ENCODE measurements at regions not wholly inside any gene's neighbourhood (a gene's known extent, or its start where the extent isn't known, plus 50 kb on each side); places are given as distances from the start of the nearest gene placed in this dataset.
"Not testable (repeated sequence)": the region's sequence is repeated elsewhere in the genome, so short reads cannot be mapped to it uniquely, and the experiment has no call there.

DNA sequence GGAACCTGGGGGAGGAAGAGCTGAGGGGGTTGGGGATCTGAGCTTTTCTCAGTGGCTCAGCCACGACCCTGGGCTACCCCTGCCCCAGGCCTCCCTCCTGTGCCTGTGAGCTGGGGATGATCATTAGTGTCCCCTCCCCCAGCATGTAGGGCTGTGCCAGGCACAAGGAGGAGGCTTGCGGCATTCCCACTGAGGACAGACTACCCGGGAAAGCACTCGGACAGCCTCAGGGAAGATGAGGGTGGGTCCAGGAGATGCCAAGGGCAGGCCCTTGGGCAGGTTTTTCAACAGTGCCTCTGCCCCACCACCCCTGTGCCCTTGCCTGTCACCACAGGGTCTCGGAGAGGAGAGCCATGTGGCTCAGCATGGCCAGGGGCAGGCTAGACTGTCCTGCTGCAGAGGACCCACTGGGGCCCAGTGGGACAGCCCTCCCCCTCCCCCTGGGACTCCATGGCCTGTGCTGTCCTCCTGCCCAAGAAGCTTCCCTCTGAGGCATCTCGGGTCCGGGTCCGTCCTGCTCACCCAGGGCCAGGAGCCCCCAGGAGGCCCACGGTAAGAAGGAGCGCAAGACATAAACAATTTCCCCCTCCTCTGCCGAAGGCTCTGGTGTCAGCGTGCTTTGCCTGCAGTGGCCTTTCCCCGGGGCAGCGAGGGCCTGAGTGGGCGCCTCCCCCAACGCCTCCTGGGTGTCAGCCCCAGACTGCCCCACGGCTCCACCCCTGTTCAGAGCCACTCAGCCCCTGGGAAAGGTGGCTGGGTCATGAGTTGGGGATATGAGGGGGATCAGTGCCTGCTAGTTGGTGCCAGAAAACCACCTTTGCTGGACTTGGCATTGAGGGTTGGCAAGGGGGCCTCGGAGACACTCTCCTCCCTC is 192.5 kb downstream of the GOLGA6L6 start:
- H3K4me1 ChIP-seq (ENCODE audit: insufficient read depth, low read length) = no peaks in the 10 kb centered on the region
- H3K4me3 ChIP-seq (ENCODE audit: low read length) = no peak overlapping the region
- no peaks in the 10 kb centered on the region for H3K27me3 ChIP-seq (ENCODE audit: insufficient read depth, low read length)
- no peak overlapping the region for H2AFZ ChIP-seq (ENCODE audit: low read depth, low read length)
- H3K36me3 ChIP-seq (ENCODE audit: insufficient read depth, low read length) = no peaks in the 10 kb centered on the region
- no peaks in the 10 kb centered on the region for H3K9me3 ChIP-seq (ENCODE audit: low read length)

DNA sequence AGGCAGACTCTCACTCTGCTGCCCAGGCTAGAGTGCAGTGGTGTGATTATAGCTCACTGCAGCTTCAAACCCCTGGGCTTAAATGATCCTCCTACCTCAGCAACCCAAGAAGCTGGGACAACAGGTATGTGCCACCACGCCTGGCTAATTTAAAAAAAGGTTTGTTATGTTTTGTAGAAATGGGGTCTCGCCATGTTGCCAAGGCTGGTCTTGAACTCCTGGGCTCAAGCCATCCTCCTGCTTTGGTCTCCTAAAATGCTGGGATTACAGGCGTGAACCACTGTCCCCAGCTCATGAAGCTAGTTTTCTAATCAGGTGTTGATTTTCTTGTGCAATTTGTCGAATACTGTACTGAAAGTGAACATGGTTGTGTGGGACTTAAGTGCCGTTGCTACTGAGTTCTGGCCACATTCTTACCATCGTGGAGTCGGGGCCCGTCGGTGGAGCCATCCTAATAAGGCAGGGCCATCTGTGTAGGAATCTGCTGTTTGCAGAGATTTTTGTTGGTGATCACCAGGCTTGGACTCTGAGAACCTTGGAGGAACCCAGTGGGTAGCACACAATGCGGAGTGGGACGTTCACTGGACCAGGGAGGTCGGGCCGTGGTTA is 193.2 kb downstream of the GOLGA6L6 start:
- no peaks in the 10 kb centered on the region for H3K27me3 ChIP-seq (ENCODE audit: insufficient read depth, low read length)
- H3K9me3 ChIP-seq (ENCODE audit: low read length) = no peaks in the 10 kb centered on the region
- H3K36me3 ChIP-seq (ENCODE audit: insufficient read depth, low read length) = no peaks in the 10 kb centered on the region
- no peak overlapping the region for H3K4me3 ChIP-seq (ENCODE audit: low read length)
- no peaks in the 10 kb centered on the region for H3K4me1 ChIP-seq (ENCODE audit: insufficient read depth, low read length)
- H2AFZ ChIP-seq (ENCODE audit: low read depth, low read length) = no peak overlapping the region

DNA sequence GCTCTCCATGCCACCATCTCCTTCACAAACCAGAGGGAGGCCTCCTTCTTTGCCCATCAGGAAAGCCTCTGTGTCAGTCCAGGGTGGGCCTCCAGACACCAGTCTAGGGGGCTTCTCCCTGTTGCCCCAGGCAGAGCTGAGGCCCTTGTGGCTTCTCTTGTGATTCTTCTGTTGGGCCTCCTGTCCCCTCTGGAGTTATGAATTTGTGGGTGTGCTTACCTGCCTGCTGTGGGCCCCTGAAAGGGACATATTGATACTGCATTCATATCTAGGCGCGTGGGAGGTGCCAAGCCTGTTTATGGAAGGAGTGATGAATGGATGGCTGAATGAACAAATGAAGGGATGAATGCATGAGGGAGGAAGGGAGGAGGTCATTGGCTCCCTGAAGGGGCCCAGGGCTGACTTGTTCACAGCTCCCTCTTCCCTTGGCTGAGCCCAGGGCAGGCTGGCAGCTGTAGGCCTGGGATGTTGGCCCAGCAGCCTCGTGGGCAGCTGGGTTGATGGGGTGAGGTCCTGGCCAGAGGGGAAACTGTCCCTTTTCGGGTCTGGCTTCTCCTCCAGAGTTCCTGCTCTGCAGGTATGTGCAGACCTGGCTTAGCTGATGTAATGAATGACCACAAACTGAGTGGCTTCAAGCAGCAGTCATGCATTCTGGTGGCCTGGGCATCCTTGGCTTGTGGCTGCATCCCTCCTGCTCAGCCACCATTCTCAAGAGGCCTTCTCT is 195.4 kb downstream of the GOLGA6L6 start:
- no peaks in the 10 kb centered on the region for H3K4me1 ChIP-seq (ENCODE audit: insufficient read depth, low read length)
- no peaks in the 10 kb centered on the region for H3K36me3 ChIP-seq (ENCODE audit: insufficient read depth, low read length)
- peaks cover 4% of the 10 kb centered on the region for H3K9me3 ChIP-seq (ENCODE audit: low read length)
- no peaks in the 10 kb centered on the region for H3K27me3 ChIP-seq (ENCODE audit: insufficient read depth, low read length)
- no peak overlapping the region for H3K4me3 ChIP-seq (ENCODE audit: low read length)
- no peak overlapping the region for H2AFZ ChIP-seq (ENCODE audit: low read depth, low read length)

DNA sequence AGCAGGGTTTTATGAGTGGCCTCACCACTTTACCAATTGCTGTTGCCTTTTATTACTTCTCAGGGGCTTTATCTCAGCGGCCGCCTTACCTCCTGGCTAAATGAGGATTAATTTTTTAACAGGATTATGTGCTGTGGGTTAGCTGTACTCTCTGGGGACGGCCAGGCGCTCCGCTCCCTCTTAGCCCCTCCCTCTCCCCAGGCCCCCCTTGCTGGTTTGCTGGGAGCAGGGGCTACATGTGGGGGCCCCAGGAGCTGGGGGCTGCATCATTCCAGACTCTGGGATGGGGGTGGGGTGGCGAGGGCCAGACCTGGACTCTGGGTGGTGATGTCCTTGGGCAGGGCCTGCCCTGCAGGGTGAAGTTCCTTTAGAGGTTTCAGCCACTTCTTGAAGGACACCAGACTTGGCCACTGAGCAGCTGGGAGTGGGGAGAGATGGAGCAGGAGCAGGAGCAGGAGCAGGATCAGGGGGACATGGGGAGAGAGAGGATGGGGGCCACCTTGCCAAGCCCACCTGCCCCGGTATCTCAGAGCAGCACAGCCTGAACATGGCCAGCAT is 196.1 kb downstream of the GOLGA6L6 start:
- Histone ChIP-seq H3K27me3 (ENCODE audit: insufficient read depth, low read length) (no peaks in the 10 kb centered on the region), H3K4me3 (ENCODE audit: low read length) (no peak overlapping the region), H3K4me1 (ENCODE audit: insufficient read depth, low read length) (no peaks in the 10 kb centered on the region), H3K36me3 (ENCODE audit: insufficient read depth, low read length) (no peaks in the 10 kb centered on the region), H2AFZ (ENCODE audit: low read depth, low read length) (no peak overlapping the region), H3K9me3 (ENCODE audit: low read length) (peaks cover 9% of the 10 kb centered on the region)

DNA sequence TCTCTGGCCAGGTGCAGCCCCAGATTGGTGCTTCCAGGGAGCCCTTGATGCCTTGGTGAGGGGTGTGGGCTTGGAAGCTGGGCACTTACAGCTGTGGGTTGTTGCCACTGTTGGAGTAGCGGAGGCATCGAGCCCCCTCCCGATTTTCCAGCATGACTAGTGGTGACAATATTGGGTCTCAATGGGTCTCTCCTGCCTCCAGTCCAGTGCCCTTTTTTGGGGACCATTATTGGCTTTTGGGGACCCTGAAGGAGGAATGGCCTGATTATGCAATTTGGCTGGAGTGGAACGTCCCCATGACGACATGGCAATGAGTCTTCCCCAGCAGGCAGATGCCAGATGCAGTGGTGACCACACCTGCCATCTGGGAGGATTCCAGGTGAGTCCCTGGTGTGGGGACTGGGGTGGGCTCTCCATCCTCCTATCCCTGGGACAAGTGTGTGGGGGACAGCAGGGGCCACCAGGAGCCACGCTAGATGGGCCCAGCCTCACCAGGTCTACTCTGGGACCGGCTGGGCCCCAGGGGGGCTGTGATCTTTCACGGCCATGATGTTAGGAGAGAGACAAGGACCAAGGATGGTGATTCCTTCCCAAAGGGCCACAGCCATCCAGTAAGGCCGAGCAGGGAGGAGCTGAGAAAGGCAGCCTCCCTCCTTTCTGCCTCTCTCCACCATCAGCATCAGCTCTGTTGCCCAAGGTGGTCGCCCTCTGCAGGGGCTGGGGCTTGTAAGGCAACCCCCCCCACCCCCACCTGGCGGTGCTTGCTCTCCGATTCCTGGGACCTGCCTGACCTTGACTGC is 196.8 kb downstream of the GOLGA6L6 start:
- no peaks in the 10 kb centered on the region for H3K4me1 ChIP-seq (ENCODE audit: insufficient read depth, low read length)
- H3K27me3 ChIP-seq (ENCODE audit: insufficient read depth, low read length) = no peaks in the 10 kb centered on the region
- H3K9me3 ChIP-seq (ENCODE audit: low read length) = peaks cover 13% of the 10 kb centered on the region
- H3K36me3 ChIP-seq (ENCODE audit: insufficient read depth, low read length) = no peaks in the 10 kb centered on the region
- H3K4me3 ChIP-seq (ENCODE audit: low read length) = no peak overlapping the region
- H2AFZ ChIP-seq (ENCODE audit: low read depth, low read length) = no peak overlapping the region

DNA sequence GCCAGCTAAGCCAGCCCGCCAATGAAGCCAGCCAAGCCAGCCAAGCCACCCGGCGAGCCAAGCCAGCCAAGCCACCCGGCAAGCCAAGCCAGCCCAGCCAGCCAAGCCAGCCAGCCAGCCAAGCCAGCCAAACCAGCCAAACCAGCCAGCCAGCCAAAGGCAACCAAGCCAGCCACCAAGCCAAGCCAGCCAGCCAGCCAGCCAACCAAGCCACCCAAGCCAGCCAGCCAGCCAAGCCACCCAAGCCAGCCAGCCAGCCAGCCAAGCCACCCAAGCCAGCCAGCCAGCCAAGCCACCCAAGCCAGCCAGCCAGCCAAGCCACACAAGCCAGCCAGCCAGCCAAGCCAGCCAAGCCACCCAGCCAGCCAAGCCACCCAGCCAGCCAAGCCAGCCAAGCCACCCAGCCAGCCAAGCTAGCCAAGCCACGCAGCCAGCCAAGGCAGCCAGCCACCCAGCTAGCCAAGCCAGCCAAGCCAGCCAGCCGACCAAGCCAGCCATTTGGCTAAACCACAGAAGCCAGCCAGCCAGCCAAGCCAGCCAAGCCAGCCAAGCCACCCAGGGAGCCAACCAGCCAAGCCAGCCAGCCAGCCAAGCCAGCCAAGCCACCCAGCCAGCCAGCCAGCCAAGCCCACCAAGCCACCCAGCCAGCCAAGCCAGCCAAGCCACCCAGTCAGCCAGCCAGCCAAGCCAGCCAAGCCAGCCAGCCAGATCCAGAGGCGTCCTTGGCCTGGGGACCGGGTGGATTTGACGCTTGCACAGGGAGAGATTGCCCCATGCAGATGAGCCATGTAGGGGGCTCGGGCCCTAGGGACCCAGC is 198.0 kb downstream of the GOLGA6L6 start:
- not testable (repeated sequence) for H3K4me3 ChIP-seq (ENCODE audit: low read length); H3K36me3 ChIP-seq (ENCODE audit: insufficient read depth, low read length); H3K27me3 ChIP-seq (ENCODE audit: insufficient read depth, low read length); H2AFZ ChIP-seq (ENCODE audit: low read depth, low read length); H3K4me1 ChIP-seq (ENCODE audit: insufficient read depth, low read length)
- H3K9me3 ChIP-seq (ENCODE audit: low read length) = peaks cover 13% of the 10 kb centered on the region

DNA sequence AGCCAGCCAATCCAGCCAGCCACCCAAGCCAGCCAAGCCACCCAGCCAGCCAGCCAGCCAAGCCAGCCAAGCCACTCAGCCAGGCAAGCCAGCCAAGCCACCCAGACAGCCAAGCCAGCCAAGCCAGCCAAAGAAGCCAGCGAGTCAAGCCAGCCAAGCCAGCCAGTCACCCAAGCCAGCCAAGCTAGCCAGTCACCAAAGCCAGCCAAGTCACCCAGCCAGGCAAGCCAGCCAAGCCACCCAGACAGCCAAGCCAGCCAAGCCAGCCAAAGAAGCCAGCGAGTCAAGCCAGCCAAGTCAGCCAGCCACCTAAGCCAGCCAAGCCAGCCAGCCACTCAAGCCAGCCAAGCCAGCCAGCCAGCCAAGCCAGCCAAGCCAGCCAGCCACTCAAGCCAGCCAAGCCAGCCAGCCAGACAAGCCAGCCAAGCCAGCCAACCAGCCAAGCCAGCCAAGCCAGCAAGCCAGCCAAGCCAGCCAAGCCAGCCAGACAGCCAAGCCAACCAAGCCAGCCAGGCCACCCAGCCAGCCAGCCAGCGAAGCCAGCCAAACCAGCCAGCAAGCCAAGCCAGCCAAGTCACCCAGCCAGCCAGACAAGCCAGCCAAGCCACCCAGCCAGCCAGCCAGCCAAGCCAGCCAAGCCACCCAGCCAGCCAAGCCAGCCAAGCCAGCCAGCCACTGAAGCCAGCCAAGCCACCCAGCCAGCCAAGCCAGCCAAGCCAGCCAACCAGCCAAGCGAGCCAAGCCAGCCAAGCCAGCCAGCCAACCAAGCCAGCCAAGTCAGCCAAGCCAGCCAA is 198.8 kb downstream of the GOLGA6L6 start:
- not testable (repeated sequence) for H3K27me3 ChIP-seq (ENCODE audit: insufficient read depth, low read length); H3K4me3 ChIP-seq (ENCODE audit: low read length); H2AFZ ChIP-seq (ENCODE audit: low read depth, low read length); H3K36me3 ChIP-seq (ENCODE audit: insufficient read depth, low read length); H3K4me1 ChIP-seq (ENCODE audit: insufficient read depth, low read length)
- H3K9me3 ChIP-seq (ENCODE audit: low read length) = peaks cover 13% of the 10 kb centered on the region

DNA sequence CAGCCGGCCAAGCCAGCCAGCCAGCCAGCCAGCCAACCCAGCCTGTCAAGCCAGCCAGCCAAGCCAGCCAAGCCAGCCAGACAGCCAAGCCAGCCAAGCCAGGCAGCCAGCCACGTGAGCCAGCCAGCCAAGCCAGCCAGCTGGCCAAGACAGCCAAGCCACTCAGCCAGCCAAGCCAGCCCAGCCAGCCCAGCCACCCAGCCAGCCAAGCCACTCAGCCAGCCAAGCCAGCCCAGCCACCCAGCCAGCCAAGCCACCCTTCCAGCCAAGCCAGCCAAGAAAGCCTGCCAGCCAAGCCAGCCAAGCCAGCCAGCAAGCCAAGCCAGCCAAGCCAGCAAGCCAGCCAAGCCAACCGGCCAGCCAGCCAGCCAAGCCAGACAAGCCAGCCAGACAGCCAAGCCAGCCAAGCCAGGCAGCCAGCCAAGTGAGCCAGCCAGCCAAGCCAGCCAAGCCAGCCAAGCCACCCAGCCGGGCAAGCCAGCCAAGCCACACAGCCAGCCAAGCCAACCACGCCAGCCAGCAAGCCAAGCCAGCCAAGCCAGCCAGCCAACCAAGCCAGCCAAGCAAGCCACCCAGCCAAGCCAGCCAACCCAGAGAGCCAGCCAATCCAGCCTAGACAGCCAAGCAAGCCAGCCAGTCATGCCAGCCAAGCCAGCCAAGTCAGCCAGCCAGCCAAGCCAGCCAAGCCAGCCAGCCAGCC is 199.5 kb downstream of the GOLGA6L6 start:
- Histone ChIP-seq H2AFZ (ENCODE audit: low read depth, low read length) (no peak overlapping the region), H3K4me1 (ENCODE audit: insufficient read depth, low read length) (no peaks in the 10 kb centered on the region), H3K27me3 (ENCODE audit: insufficient read depth, low read length) (no peaks in the 10 kb centered on the region), H3K36me3 (ENCODE audit: insufficient read depth, low read length) (no peaks in the 10 kb centered on the region), H3K4me3 (ENCODE audit: low read length) (no peak overlapping the region), H3K9me3 (ENCODE audit: low read length) (peaks cover 13% of the 10 kb centered on the region)

DNA sequence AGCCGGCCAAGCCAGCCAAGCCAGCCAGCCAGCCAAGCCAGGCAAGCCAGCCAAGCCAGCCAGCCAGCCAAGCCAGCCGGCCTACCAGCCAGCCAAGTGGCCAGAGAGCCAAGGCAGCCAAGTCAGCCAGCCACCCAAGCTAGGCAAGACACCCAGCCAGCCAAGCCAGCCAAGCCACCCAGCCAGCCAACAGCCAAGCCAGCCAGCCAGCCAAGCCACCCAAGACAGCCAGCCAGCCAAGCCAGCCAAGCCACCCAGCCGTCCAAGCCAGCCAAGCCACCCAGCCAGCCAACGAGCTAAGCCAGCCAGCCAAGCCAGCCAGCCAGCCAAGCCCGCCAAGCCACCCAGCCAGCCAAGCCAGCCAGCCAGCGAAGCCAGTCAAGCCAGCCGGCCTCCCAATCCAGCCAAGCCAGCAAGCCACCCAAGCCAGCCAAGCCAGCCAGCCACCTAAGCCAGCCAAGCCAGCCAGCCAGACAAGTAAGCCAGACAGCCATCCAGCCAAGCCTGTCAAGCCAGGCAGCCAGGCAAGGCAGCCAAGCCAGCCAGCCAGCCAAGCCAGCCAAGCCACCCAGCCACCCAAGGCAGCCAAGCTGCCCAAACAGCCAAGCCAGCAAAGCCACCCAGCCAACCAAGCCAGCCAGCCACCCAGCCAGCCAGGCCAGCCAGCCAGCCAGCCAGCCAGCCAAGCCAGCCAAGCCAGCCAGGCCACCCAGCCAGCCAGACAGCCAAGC is 200.5 kb downstream of the GOLGA6L6 start:
- H3K4me3 ChIP-seq (ENCODE audit: low read length) = no peak overlapping the region
- peaks cover 13% of the 10 kb centered on the region for H3K9me3 ChIP-seq (ENCODE audit: low read length)

DNA sequence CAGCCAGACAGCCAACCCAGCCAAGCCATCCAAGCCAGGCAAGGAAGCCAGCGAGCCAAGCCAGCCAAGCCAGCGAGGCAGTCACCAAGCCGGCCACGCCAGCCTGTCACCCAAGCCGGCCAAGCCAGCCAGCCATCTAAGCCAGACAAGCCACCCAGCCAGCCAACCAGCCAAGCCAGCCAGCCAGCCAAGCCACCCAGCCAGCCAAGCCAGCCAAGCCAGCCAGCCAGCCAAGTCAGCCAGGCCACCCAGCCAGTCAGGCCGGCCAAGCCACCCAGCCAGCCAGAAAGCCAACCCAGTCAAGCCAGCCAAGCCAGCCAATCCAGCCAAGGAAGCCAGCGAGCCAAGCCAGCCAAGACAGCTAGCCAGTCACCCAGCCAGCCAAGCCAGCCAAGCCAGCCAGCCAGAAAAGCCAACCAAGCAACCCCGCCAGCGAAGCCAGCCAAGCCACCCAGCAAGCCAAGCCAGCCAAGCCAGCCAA is 201.2 kb downstream of the GOLGA6L6 start:
- H3K36me3 ChIP-seq (ENCODE audit: insufficient read depth, low read length) = no peaks in the 10 kb centered on the region
- no peaks in the 10 kb centered on the region for H3K27me3 ChIP-seq (ENCODE audit: insufficient read depth, low read length)
- H3K4me1 ChIP-seq (ENCODE audit: insufficient read depth, low read length) = no peaks in the 10 kb centered on the region
- no peak overlapping the region for H3K4me3 ChIP-seq (ENCODE audit: low read length)
- H3K9me3 ChIP-seq (ENCODE audit: low read length) = peaks cover 13% of the 10 kb centered on the region
- no peak overlapping the region for H2AFZ ChIP-seq (ENCODE audit: low read depth, low read length)

More for the DNA sequence above, 200.5 kb downstream of the GOLGA6L6 start:
- no peak overlapping the region for H2AFZ ChIP-seq (ENCODE audit: low read depth, low read length)
- H3K27me3 ChIP-seq (ENCODE audit: insufficient read depth, low read length) = no peaks in the 10 kb centered on the region
- H3K4me1 ChIP-seq (ENCODE audit: insufficient read depth, low read length) = no peaks in the 10 kb centered on the region
- H3K36me3 ChIP-seq (ENCODE audit: insufficient read depth, low read length) = no peaks in the 10 kb centered on the region
